T follicular helper cell (primary cell): ENCODE measurements at regions not wholly inside any gene's neighbourhood (a gene's known extent, or its start where the extent isn't known, plus 50 kb on each side); places are given as distances from the start of the nearest gene placed in this dataset.

Source experiments
- DNase-seq: peaks from one replicate; pipeline ENCODE4 v3.0.0-alpha.2; 2020; ENCODE audit warnings: low read depth

DNA sequence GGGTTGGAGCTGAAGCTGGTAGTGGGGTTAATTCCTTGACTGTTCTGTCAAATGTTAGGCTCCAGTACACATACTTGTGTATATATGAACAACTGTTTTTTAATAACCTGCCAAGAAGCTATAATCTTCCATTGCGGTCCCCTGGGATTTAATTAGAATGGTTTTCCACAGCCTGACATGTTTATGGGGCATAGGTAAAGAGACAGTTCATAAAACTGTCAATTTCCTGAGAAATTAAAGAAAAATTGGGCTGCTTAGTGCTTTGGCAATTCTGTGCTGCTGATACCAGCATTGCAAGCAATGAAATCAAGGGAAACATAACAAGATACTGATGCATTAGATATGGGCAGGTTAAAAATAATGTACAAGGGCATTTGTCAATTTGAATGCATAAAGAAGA is 314.1 kb upstream of the SLC35B3 start:
- no peak for DNase-seq

DNA sequence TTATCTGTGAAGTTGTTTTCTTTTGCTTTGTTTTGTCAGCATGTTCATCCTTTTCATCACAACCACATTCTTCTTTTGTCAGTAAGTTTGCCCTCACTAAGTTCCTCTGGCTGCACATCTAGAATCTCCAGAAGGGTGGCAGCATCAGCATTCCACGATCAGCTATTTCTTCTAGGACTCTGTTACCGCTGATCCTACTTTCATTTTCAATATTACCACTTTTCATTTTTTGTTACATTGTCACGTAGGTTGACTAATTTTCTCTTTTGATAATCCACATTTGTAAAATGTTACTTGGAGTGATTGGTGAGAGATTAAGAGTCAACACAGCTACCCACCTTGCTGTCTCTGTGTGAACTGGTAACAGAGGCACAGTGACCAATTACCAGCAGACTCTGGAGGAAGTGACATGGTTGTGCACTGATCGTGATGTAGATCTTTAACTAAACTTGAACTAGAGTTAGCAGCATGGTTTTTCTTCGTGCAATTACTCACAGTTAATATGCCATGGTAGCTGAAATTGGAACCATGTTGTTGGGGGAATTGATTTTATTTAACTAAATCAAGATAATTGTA is 307.9 kb upstream of the SLC35B3 start:
- no peak for DNase-seq

- no peak for DNase-seq
Observed at GRCh38 chr6:8739454-8739853, 304.1 kb upstream of the SLC35B3 start.

DNA sequence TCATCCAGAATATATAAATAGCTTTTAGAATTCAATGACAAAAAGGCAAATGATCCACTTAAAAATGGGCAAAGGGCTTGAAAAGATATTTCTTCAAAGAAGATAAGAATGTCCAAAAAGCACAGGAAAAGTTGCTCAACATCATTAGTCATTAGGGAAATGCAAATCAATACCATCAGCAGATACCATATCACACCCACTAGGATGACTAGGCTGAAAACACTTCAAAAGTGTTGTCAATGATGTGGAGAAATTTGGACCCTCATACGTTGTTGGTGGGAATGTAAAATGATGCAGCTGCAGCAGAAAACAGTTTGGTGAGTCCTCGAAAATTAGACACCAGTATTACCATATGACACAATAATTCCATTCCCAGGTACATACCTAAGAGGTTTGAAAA is 303.6 kb upstream of the SLC35B3 start:
- DNase-seq: no peak

DNA sequence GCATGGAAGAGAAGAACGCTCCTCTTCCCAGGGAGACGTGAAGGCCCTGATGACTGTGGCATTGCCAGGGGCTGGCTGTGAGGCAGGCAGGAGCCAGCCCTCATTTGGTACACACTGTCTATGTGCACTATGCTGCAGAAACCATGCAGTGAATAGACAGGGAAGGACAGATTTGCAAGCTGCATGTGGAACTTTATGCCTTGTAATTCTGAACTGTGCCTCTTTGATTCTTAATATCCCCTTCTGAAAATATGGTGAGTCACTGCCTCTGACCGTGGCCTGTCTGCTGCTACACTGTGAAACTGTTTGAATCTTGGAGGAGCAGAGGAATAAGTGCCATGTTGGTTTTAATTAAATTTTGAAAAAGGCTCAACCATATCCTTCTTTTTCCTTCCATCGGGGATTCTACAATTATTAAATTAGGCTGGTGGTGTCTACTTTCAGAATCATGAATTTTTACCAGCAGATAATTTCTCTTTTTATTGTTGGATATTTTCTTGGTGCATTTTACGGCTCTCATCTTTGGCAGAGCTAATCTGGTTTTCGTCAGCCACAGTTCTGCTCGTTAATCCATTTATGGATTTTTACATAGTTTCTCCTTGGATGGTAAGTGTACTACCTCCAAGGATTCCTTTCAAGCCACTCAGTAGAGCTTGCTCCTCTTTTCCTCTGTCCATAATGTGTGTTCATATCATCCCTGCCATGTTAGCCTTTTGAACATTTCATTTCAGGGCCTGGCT is 301.0 kb upstream of the SLC35B3 start:
- DNase-seq: no peak

DNA sequence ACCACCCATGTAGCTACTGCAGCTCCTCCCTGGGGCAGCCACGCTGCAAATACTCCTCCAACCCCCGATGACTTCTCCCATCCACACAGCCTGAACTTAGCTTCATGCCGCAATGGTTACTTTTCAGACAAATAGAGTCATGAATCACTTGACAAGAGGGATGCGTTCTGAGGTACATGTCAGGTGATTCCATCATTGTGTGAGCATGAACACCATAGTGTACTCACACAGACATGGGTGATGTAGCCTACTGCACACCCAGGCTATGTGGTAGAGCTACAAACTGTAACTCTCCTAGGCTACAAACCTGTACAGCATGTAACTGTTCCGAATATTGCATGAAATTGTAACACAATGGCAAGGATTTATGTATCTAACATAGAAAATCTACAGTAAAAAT is 298.5 kb upstream of the SLC35B3 start:
- DNase-seq: no peak

GRCh38 chr6:8731874-8732273 is 296.5 kb upstream of the SLC35B3 start:
- no peak for DNase-seq

DNA sequence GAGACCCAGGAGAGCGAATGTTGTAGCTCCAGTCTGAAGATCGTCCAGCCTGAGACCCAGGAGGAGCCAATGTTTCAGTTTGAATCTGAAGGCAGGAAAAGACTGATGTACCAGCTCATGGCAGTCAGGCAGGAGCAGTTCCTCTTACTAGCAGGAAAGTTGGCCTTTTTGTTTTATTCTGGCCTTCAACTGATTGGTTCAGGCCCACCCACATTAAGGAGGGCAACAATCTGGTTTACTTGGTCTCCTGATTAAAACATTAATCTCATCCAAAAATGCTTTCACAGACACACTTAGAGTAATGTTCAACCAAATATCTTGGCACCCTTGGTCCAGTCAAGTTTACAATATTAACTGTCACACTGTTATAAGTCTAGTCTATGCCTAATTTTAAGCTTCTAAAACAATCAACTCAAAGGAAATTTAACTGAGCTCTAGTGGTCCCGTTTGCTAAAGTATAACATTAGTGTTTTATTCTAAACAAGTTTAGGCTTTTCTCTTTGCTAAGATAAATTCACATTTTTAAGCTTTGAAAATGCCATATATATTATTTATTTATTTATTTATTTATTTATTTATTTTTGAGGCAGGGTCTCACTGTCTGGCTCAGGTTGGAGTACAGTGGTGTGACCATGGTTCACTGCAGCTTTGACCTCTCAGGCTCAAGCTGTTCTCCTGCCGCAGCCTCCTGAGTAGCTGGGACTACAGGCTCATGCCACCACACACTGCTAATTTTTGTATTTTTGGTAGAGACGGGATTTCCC is 275.5 kb upstream of the SLC35B3 start:
- DNase-seq: no peak

GRCh38 chr6:8707956-8708772 is 272.8 kb upstream of the SLC35B3 start:
- DNase-seq: no peak

DNA sequence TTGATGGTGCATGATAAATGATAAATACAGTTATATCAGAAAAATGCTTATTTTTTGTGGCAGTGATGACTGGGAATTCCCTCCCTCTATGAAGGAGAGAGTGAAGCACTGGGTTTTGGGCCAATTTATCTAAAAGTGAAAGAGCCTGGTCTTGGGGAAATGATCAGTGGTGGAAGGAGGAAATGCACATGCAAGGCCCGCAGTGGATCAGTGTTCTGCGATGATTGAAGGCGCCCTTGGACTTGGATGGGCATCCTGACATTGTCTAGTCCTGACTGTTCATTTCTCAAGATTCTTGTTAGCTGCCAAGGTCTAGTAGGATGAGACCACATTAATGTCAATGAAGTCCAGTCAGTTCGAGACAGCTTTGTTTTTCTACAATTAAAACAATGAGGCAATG is 272.0 kb upstream of the SLC35B3 start:
- DNase-seq: no peak

DNA sequence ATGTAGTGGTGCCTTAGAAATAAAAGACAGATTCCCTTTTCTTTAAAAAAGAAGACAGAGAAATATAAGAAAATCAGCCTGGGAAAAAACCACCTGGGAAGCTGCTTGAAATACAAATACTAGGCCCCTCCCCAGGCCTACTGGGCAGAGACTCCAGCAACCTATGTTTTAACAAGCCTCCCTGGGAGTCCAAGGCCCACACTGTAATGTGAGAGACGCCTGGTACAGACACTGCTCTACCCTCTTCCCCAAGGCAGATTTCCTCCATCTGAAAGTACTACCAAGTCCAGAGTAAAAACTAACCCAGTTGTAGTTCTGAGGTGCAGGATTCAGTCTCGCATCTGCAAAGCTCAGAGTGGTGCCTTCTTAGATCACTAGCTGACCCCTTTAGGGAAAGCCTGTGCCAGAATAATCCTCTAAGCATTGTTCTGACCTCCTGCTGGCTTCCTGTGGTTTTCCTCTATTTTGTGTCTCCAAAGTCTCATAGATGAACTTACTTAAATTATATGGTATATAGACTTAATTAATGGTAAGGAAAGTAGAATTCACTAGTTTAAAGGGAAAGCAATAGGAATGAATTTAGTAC is 270.2 kb upstream of the SLC35B3 start:
- no peak for DNase-seq

GRCh38 chr6:8703059-8703458 is 267.7 kb upstream of the SLC35B3 start:
- no peak for DNase-seq

GRCh38 chr6:8688821-8689220 is 253.5 kb upstream of the SLC35B3 start:
- DNase-seq: no peak

GRCh38 chr6:8686077-8686476 is 250.7 kb upstream of the SLC35B3 start:
- no peak for DNase-seq

- no peak for DNase-seq
Observed at GRCh38 chr6:8683204-8683603, 247.9 kb upstream of the SLC35B3 start.

DNA sequence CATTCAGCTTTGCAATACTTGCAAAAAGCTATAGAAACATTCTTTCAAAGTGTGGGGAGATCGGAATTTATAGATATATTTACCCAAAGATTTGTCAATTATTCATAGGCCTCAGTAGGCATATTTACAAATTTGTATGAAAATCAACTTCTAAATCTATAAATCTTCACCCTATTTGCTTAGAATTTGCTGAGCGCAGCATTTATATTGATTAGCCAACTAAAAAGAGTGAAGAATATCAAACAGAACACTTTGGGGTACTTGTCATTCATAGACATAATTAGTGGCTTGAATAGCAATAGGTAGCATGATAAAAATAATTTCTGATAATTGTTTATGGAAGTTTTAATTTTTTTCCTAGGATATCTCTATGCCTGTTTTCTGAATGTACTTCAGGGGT is 244.5 kb upstream of the SLC35B3 start:
- DNase-seq: no peak

- DNase-seq: no peak
Observed at GRCh38 chr6:8678466-8678865, 243.1 kb upstream of the SLC35B3 start.

GRCh38 chr6:8674126-8674525 is 238.8 kb upstream of the SLC35B3 start:
- DNase-seq: no peak

GRCh38 chr6:8672882-8673281 is 237.5 kb upstream of the SLC35B3 start:
- no peak for DNase-seq

- DNase-seq: no peak
Observed at GRCh38 chr6:8670792-8671191, 235.4 kb upstream of the SLC35B3 start.

DNA sequence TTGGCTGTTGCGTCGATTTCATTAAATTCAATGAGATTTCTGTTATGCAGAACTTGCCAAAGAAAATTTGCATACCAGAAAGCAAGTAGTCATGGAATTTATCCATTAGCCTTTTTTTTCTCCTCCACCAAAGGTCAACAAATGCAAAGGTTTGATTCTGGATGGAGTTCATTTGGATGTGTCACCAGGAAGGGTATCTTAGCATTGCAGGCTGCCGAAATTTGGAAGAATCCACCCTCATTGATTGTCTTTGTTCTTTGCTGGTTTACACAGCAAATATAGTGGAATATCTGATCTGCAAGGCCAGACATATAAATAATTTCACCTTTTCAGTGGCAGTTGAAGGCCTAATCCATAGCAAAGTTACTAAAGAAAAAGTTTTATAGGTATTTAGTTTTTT is 229.4 kb upstream of the SLC35B3 start:
- DNase-seq: no peak

DNA sequence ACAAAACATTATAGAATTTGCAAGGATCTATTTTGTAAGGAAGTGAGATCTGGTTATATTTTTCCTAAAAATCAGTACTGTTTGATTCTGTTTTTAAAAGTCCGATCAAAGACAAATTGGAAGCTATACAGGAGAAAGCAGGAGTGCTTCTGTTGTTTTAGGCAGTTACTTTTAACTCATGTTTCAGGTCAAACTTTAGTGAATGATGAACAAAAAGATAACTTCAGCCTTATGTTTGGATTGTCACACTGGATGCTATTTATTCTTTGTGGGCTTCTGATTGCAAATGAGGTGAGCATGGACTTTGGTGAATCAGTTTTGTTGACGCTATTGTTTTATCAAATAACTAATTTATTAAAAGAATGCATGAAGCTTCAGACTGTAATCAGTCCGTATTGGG is 228.7 kb upstream of the SLC35B3 start:
- DNase-seq: no peak
